ENCODE measurements at regions not wholly inside any gene's neighbourhood (a gene's known extent, or its start where the extent isn't known, plus 50 kb on each side); places are given as distances from the start of the nearest gene placed in this dataset.

- DNase-seq: no peak
Measured at GRCh38 chr2:225340923-225341322, 58.6 kb upstream of the NYAP2 start.

GRCh38 chr2:225337183-225337582 lies 62.3 kb upstream of the NYAP2 start:
- DNase-seq: no peak

GRCh38 chr2:225334514-225334913 lies 65.0 kb upstream of the NYAP2 start:
- DNase-seq: no peak

GRCh38 chr2:225328192-225328591 lies 71.3 kb upstream of the NYAP2 start:
- no peak for DNase-seq

- no peak for DNase-seq
Measured at GRCh38 chr2:225326969-225327368, 72.5 kb upstream of the NYAP2 start.

- no peak for DNase-seq
Measured at GRCh38 chr2:225319872-225320271, 79.6 kb upstream of the NYAP2 start.

GRCh38 chr2:225318440-225318839 lies 81.1 kb upstream of the NYAP2 start:
- no peak for DNase-seq

GRCh38 chr2:225317186-225317585 lies 82.3 kb upstream of the NYAP2 start:
- no peak for DNase-seq

- no peak for DNase-seq
Measured at GRCh38 chr2:225310745-225311144, 88.8 kb upstream of the NYAP2 start.

GRCh38 chr2:225309516-225309915 lies 90.0 kb upstream of the NYAP2 start:
- DNase-seq: no peak

- DNase-seq: no peak
Measured at GRCh38 chr2:225296951-225297350, 102.6 kb upstream of the NYAP2 start.

GRCh38 chr2:225295102-225295501 lies 104.4 kb upstream of the NYAP2 start:
- DNase-seq: no peak

GRCh38 chr2:225293638-225294037 lies 105.9 kb upstream of the NYAP2 start:
- DNase-seq: no peak

- DNase-seq: no peak
Measured at GRCh38 chr2:225290757-225291400, 108.6 kb upstream of the NYAP2 start.

- DNase-seq: no peak
Measured at GRCh38 chr2:225289659-225290058, 109.9 kb upstream of the NYAP2 start.

- no peak for DNase-seq
Measured at GRCh38 chr2:225288986-225289385, 110.5 kb upstream of the NYAP2 start.

GRCh38 chr2:225282858-225283710 lies 116.4 kb upstream of the NYAP2 start:
- DNase-seq: peak; percentile 11

GRCh38 chr2:225276207-225276606 lies 123.3 kb upstream of the NYAP2 start:
- DNase-seq: no peak

GRCh38 chr2:225275443-225275842 lies 124.1 kb upstream of the NYAP2 start:
- DNase-seq: no peak

- no peak for DNase-seq
Measured at GRCh38 chr2:225274751-225275150, 124.8 kb upstream of the NYAP2 start.

- no peak for DNase-seq
Measured at GRCh38 chr2:225272173-225272572, 127.3 kb upstream of the NYAP2 start.

GRCh38 chr2:225270861-225271260 lies 128.6 kb upstream of the NYAP2 start:
- peak; percentile 5 for DNase-seq

- DNase-seq: no peak
Measured at GRCh38 chr2:225270053-225270452, 129.5 kb upstream of the NYAP2 start.

- DNase-seq: no peak
Measured at GRCh38 chr2:225254363-225254762, 145.1 kb upstream of the NYAP2 start.

GRCh38 chr2:225244933-225245332 lies 154.6 kb upstream of the NYAP2 start:
- no peak for DNase-seq
